ENCODE measurements at regions not wholly inside any gene's neighbourhood (a gene's known extent, or its start where the extent isn't known, plus 50 kb on each side); places are given as distances from the start of the nearest gene placed in this dataset.
"Not testable (repeated sequence)": the region's sequence is repeated elsewhere in the genome, so short reads cannot be mapped to it uniquely, and the experiment has no call there.

DNA sequence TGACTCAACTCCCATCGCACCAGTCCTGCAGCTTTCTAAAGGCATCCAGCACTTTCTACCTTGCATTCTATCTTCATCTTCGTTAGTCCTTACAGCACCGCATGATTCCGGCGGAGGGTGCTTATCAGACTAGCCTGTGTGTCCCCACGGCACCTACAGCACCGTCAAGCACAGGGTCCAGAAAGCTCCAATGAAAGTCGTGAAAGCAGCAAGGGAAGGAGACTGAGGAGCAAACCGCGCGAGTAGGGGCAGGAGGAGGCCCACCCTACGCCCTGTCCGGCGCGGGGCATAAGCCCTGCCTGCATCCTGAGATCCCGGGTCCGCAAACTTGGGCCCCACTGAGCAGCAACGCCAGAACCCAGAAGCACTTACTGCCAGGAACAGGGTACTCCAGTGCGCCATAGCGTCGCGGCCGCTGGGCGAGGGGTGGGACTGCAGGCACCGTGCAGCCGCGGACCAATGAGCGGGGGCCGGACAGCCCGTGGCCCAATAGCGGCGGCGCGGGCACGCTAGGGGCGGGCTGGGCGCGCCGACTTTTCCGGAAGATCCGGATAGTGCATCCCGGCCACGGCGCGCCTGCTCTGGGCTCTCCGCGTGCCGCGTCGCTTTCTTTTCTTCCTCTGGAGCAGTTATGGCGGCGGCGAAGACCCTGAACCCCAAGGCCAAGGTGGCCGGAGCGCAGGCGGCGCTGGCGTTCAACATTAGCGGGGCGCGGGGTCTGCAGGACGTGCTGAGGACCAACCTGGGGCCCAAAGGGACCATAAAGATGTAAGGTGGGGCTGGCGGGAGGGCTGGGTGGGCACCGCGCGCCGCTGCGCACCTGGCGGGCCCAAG lies 122.1 kb upstream of the VKORC1L1 start:
- H3K9me3 Mint-ChIP-seq: no peaks in the 10 kb centered on the region
- H3K36me3 Mint-ChIP-seq (ENCODE audit: low read depth): peaks cover 7% of the 10 kb centered on the region
- TF ChIP-seq, protein P1, sequence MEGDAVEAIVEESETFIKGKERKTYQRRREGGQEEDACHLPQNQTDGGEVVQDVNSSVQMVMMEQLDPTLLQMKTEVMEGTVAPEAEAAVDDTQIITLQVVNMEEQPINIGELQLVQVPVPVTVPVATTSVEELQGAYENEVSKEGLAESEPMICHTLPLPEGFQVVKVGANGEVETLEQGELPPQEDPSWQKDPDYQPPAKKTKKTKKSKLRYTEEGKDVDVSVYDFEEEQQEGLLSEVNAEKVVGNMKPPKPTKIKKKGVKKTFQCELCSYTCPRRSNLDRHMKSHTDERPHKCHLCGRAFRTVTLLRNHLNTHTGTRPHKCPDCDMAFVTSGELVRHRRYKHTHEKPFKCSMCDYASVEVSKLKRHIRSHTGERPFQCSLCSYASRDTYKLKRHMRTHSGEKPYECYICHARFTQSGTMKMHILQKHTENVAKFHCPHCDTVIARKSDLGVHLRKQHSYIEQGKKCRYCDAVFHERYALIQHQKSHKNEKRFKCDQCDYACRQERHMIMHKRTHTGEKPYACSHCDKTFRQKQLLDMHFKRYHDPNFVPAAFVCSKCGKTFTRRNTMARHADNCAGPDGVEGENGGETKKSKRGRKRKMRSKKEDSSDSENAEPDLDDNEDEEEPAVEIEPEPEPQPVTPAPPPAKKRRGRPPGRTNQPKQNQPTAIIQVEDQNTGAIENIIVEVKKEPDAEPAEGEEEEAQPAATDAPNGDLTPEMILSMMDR (IDR thresholded peaks at IDR 0.05; ENCODE audit: unreplicated experiment in 3 of 3): no peak
- H3K27ac Mint-ChIP-seq: peak overlapping the region; percentile 75 to 92 (median 91)
- peak overlapping the region; percentile 93 to 94 (median 94) for H3K4me3 Mint-ChIP-seq
- peaks cover 2% of the 10 kb centered on the region for H3K4me1 Mint-ChIP-seq
- H3K27me3 Mint-ChIP-seq (ENCODE audit: low read depth): peaks cover 4% of the 10 kb centered on the region

DNA sequence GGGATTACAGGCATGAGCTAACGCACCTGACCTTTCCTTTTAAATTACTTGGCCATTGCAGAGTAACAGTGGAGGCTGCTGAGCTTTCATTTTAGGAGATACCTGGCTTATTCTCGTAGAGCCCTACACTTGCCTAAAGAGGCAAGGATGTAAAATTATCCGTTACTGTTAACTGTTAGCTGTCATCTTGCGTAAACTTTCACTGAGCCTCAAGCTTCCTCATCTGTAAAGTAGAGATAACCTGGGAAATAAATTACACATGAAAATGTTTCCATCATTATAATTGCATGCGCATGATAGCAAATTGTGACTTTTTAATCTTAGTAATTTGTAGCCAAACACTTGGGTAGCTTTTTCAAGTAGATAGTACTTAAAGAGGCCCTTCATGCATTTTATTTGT lies 118.8 kb upstream of the VKORC1L1 start:
- H3K9me3 Mint-ChIP-seq; H3K27me3 Mint-ChIP-seq (ENCODE audit: low read depth); H3K27ac Mint-ChIP-seq; H3K4me1 Mint-ChIP-seq: not testable (repeated sequence)
- peaks cover 31% of the 10 kb centered on the region for H3K36me3 Mint-ChIP-seq (ENCODE audit: low read depth)
- peak overlapping the region; percentile 47 to 54 (median 51) for H3K4me3 Mint-ChIP-seq

DNA sequence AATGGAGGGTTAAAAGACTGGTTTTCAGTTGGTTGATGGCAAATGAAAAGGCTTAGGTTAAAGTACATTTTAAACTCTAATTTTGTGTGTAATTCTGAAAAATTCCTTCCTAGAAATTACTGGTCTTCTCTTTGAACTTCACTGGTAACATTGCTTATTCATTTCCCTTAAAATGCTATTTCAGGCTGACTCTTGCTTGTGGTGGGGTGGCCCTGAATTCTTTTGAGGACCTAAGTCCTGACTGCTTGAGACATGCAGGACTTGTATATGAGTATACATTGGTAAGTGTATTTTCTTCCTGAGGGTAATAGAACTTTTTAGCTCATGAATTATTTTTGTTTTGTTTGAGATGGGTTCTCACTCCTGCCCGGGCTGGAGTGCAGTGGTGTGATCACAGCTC lies 113.9 kb upstream of the VKORC1L1 start:
- H3K27ac Mint-ChIP-seq; H3K27me3 Mint-ChIP-seq (ENCODE audit: low read depth); H3K9me3 Mint-ChIP-seq; H3K4me3 Mint-ChIP-seq; H3K4me1 Mint-ChIP-seq: not testable (repeated sequence)
- H3K36me3 Mint-ChIP-seq (ENCODE audit: low read depth): peaks cover 49% of the 10 kb centered on the region

DNA sequence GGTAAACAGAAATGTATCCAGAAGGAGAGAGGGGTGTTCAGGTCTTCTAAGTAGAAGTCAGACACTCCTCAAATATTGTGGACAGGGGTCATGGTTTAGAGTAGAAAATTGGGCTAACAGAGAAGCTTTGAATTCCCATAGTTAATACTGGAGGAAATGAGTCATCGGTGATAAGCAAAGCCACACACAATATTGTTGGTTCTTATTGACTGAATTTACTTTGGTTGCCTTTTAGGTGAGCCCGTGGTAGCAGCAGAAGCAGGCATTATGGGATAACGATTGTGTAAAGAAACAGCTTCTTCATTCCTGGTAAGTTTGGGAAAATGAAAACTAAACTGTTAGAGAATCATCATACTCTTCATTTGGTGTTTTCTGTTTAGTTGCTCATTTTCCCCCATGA lies 110.2 kb upstream of the VKORC1L1 start:
- H3K4me1 Mint-ChIP-seq; H3K27me3 Mint-ChIP-seq (ENCODE audit: low read depth); H3K4me3 Mint-ChIP-seq; H3K27ac Mint-ChIP-seq; H3K9me3 Mint-ChIP-seq: not testable (repeated sequence)
- H3K36me3 Mint-ChIP-seq (ENCODE audit: low read depth): peaks cover 38% of the 10 kb centered on the region

DNA sequence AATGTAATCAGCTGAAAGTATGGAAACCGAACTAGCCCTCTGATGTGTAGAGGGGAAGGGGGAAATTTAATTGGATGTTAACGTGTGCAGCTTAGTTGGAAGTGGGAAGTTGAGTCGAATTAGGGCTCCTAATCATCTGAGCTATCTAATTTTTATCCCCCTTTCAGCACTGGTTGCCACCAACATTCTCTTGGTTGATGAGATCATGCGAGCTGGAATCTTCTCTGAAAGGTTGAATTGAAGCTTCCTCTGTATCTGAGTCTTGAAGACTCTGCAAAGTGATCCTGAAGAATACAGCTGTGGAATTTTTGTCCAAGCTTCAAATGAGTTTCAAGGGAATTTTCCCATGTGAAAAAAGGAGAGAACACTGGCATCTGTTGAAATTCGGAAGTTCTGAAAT lies 109.8 kb upstream of the VKORC1L1 start:
- not testable (repeated sequence) for H3K9me3 Mint-ChIP-seq; H3K27me3 Mint-ChIP-seq (ENCODE audit: low read depth); H3K4me3 Mint-ChIP-seq; H3K27ac Mint-ChIP-seq; H3K4me1 Mint-ChIP-seq
- peaks cover 35% of the 10 kb centered on the region for H3K36me3 Mint-ChIP-seq (ENCODE audit: low read depth)

DNA sequence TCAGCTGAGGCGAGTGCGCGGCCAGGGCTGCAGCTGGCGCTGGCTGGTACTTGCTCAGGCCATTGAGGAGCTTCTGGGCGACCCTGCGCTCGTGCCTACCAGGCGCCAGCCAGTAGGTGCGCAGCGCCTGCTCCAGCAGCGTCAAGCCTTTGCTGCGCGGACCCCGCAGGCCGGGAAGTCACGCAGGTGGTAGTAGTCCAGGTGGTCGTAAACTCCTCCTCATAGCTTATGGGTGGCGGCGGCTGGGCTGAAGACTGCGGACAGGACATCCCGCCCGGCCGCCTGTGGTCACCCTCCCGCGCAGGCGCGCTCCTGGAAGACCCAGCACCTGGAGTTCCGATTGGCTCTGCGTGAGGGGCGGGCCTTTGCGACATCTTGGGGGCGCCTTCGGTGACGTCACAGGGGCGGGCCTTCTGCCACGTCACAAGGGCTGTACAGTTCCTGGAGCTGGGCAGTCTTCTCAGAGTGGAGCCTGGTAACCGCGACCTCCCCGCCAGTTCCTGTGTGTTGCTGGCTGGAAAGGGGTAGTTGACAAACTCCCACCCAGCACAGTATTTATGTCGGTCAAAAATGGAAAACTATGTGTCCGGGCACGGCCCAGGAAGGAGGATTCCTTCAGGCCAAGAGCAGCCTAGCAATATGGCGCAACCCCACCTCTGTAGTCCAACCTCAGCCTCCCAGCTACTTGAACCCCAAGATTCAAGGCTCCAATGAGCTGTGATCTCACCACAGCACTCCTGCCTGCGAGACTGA lies 102.2 kb upstream of the VKORC1L1 start:
- H3K27me3 Mint-ChIP-seq (ENCODE audit: low read depth); H3K4me1 Mint-ChIP-seq; H3K36me3 Mint-ChIP-seq (ENCODE audit: low read depth); H3K9me3 Mint-ChIP-seq: not testable (repeated sequence)
- Mint-ChIP-seq H3K27ac (peak overlapping the region; percentile 58 to 93 (median 75)), H3K4me3 (peak overlapping the region; percentile 87 to 92 (median 90))

DNA sequence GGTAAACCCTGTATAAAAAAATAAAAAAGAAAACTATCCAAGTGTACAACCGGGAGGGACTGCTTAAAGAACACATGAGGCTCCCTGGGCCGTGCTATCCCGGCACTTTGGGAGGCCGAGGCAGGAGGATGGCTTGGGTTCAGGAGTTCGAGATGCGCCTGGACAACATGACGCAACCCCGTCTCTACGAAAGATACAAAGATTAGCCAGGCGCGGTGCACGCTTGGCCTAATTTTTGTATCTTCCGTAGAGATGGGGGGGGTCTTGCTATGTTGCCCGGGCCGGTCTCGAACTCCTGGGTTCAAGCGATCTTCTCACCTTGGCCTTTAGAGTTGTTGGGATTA lies 101.7 kb upstream of the VKORC1L1 start:
- not testable (repeated sequence) for H3K36me3 Mint-ChIP-seq (ENCODE audit: low read depth); H3K9me3 Mint-ChIP-seq; H3K4me1 Mint-ChIP-seq; H3K27me3 Mint-ChIP-seq (ENCODE audit: low read depth)
- Mint-ChIP-seq H3K27ac (peak overlapping the region; percentile 58 to 93 (median 75)), H3K4me3 (peak overlapping the region; percentile 87 to 92 (median 90))

DNA sequence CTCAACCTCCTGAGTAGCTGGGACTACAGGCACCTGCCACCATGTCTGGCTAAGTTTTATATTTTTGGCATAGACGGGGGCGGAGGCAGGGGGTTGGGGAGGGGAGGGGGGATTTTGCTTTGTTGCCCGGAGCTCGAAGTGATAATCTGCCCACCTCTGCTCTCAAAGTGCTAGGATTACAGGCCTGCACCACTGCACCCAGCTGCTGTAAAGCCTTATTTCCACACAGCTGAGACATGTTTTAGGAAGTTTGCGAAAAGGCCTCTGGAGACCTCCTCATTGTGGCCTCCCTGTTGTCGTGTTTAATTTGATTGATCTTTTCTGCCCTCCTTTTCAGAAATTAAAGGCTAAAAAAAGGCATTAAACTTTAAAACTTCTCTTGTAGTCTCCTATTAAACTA lies 96.2 kb upstream of the VKORC1L1 start:
- not testable (repeated sequence) for H3K36me3 Mint-ChIP-seq (ENCODE audit: low read depth); H3K9me3 Mint-ChIP-seq; H3K4me3 Mint-ChIP-seq; H3K27ac Mint-ChIP-seq; H3K4me1 Mint-ChIP-seq; H3K27me3 Mint-ChIP-seq (ENCODE audit: low read depth)

DNA sequence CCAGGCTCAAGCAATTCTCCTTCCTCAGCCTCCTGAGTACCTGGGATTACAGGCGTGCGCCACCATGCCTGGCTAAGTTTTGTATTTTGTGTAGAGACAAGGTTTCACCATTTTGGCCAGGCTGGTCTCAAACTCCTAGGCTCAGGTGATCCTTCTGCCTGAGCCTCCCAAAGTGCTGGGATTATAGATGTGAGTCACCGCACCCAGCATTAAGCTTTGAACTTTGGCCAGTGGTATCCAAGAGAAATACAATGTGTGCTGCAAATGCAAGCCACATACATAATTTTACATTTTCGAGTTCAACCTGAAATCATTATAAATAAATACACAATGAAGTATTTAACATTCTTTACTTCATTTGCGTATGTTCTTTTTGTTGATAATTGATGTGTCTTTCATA lies 82.9 kb upstream of the VKORC1L1 start:
- not testable (repeated sequence) for H3K36me3 Mint-ChIP-seq (ENCODE audit: low read depth); H3K4me3 Mint-ChIP-seq; H3K27me3 Mint-ChIP-seq (ENCODE audit: low read depth); H3K27ac Mint-ChIP-seq; H3K4me1 Mint-ChIP-seq; H3K9me3 Mint-ChIP-seq

DNA sequence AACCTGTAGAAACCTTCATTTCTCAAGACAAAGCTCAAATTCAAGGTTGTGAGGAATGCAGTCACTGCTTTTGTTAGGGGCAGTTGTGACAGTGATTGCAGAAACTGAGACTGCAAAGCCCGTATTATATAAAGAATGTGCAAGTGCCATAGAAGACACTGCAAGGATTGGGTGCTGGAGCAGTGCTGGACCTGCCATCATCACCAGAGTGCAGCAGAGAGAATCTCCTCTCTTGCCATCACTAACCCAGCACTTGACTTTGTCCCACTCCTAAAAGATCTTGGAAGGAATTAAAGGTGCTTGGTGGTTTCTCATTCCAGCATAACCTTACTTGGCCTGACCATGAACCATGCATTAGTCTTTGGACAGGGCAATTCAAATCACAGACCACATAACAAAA lies 81.1 kb upstream of the VKORC1L1 start:
- not testable (repeated sequence) for H3K27ac Mint-ChIP-seq; H3K4me3 Mint-ChIP-seq; H3K9me3 Mint-ChIP-seq; H3K4me1 Mint-ChIP-seq; H3K36me3 Mint-ChIP-seq (ENCODE audit: low read depth); H3K27me3 Mint-ChIP-seq (ENCODE audit: low read depth)

DNA sequence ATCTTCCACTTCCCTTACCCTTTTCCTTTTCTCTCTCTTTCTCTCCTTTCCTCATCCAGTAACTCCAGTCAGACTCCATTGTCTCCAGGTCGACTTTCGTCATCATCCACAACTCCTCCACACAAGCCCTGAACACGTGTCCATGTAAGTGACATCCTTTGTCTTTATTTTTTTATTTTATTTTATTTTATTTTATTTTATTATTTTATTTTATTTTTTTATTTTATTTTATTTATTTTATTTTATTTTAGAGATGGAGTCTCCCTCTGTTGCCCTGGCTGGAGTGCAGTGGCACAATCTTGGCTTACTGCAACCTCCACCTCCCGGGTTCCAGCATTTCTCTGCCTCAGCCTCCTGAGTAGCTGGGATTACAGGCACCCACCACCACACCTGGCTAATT lies 80.1 kb upstream of the VKORC1L1 start:
- not testable (repeated sequence) for H3K27me3 Mint-ChIP-seq (ENCODE audit: low read depth); H3K9me3 Mint-ChIP-seq; H3K36me3 Mint-ChIP-seq (ENCODE audit: low read depth); H3K4me3 Mint-ChIP-seq; H3K4me1 Mint-ChIP-seq; H3K27ac Mint-ChIP-seq

DNA sequence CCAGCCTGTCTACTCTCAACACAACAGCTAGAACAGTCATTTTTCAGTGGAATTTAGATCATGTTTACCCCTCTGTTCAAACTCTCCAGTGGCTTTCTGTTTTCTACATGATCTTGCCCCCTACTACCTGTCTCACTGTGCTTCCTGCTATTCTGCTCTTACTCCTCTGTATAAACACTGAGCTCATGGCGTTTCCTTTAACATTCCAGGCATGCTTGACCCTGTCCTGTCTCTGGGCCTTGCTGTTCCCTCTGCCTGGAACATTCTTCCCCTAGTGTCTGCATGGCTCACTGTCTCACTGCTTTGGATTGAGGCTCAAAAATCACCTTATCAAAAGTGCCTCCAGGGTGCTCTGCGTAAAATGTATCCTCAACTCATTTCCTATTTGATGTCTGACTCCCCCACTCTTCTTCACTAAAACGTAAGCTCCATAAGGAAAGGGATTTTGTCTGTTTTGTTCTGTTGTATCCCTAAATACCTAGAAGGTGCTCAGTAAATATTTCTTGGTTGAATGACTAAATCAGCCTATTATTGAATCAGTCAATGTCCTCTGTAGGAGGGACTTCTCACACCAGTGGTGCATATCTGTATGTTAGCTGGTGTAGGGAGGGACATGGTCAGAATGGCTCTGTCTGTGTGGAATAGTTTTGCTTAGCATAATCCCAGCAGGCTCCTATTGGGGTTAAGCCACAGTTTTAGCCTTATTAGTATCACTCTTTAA lies 78.0 kb upstream of the VKORC1L1 start:
- H3K27me3 Mint-ChIP-seq (ENCODE audit: low read depth); H3K4me3 Mint-ChIP-seq; H3K4me1 Mint-ChIP-seq; H3K9me3 Mint-ChIP-seq; H3K27ac Mint-ChIP-seq; H3K36me3 Mint-ChIP-seq (ENCODE audit: low read depth): not testable (repeated sequence)

DNA sequence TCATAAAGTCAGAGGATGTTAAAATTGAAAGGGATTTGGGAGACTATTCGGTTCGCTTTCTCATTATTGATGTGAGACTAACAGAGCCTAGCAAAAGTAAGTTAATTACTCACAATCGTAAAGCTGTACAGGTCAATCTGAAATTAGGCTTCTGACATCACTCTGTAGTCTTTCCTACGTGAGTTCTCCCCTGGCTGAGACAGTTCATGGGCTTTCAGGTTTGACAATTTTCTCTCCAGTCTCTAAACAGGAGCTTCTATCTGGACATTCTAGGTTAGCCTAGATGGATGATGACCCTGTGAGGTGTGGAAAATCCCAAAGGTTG lies 77.5 kb upstream of the VKORC1L1 start:
- H3K4me1 Mint-ChIP-seq; H3K36me3 Mint-ChIP-seq (ENCODE audit: low read depth); H3K4me3 Mint-ChIP-seq; H3K27me3 Mint-ChIP-seq (ENCODE audit: low read depth); H3K27ac Mint-ChIP-seq; H3K9me3 Mint-ChIP-seq: not testable (repeated sequence)
